HCT116 (cell line): ENCODE measurements at regions not wholly inside any gene's neighbourhood (a gene's known extent, or its start where the extent isn't known, plus 50 kb on each side); places are given as distances from the start of the nearest gene placed in this dataset.
A peak's percentile ranks its signal among the peaks of the same experiment; 100 is the strongest.

Source experiments
- ATAC-seq: fragments of 200-7000 bp; cut with Tn5 transposase; 2 replicates; pipeline ENCODE4 v1.9.1; 2020; ENCODE audit warnings: mild to moderate bottlenecking, moderate library complexity
- BruUV-seq: library from RNA; stranded (reverse); fragments of 400-500 nt; replicated peaks from 2 replicates; lab custom pipeline; 2021; lab: Mats Ljungman, UMichigan
- CTCF ChIA-PET: fragments of 300-600 bp; sonication (Branson Sonifier 250); formaldehyde crosslinking; loops from one replicate; lab custom pipeline; 2021; ENCODE audit warnings: antibody characterized with exemption; lab: Charles Lee
- POLR2A ChIA-PET: fragments of 300-600, 350-600 bp; sonication (Branson Sonifier 250); formaldehyde crosslinking; loops from one replicate; lab custom pipeline; 2021; ENCODE audit warnings: antibody characterized with exemption; lab: Charles Lee
- RAD21 ChIA-PET, 2 experiments: fragments of 300-600 bp; sonication (Branson Sonifier 250); formaldehyde crosslinking; loops; one replicate each; lab custom pipeline; 2023; ENCODE audit warnings: low total read pairs in 2 of 2; ENCODE audit not compliant: uncharacterized antibody in 2 of 2, unreplicated experiment in 2 of 2, low non-redundant PET in 1 of 2; lab: Charles Lee
- DNase-seq: peaks from one replicate; pipeline ENCODE4 v3.0.0-alpha.2; 2010; ENCODE audit warnings: low read depth, low spot score
- H2AFZ ChIP-seq: fragments of 200-600 bp; shearing (Covaris generic), sonication (generic); 2 replicates; pipeline ENCODE4 v1.6.1; 2017; ENCODE audit warnings: low read depth, mixed run types, mixed read lengths, antibody characterized with exemption, low read length; ENCODE audit not compliant: poor library complexity, severe bottlenecking
- H3K27ac ChIP-seq: 2 replicates; pipeline ENCODE4 v1.5.1; 2012; ENCODE audit warnings: low read depth, low read length
- H3K27me3 ChIP-seq: fragments of 200-600 bp; sonication (generic); 2 replicates; pipeline ENCODE4 v1.6.1; 2016; ENCODE audit warnings: mixed run types, low read length, mixed read lengths; ENCODE audit not compliant: insufficient read depth
- H3K36me3 ChIP-seq, 2 experiments: fragments of 200-500 bp in 1 of 2; fragments of 200-600 bp in 1 of 2; sonication (Bioruptor generic) in 1 of 2; sonication (generic) in 1 of 2; 2 replicates each; pipeline versions ENCODE4 v1.5.1 to v1.6.1; 2014 to 2016; ENCODE audit warnings: low read length in 2 of 2, inconsistent platforms in 1 of 2, mixed read lengths in 1 of 2, mixed run types in 1 of 2; ENCODE audit not compliant: insufficient read depth in 2 of 2, control insufficient read depth in 1 of 2
- H3K4me1 ChIP-seq, 2 experiments: fragments of 200-600 bp in 1 of 2; sonication (generic) in 1 of 2; 2 replicates each; pipeline versions ENCODE4 v1.5.1 to v1.6.1; 2012 to 2017; ENCODE audit warnings: low read length in 2 of 2, inconsistent platforms in 1 of 2, mild to moderate bottlenecking in 1 of 2, mixed read lengths in 1 of 2, mixed run types in 1 of 2, moderate library complexity in 1 of 2; ENCODE audit not compliant: insufficient read depth in 2 of 2, control insufficient read depth in 1 of 2
- H3K4me2 ChIP-seq: fragments of 200-600 bp; sonication (generic); 2 replicates; pipeline ENCODE4 v1.6.1; 2017; ENCODE audit warnings: mixed run types, low read length, mixed read lengths
- H3K4me3 ChIP-seq, 2 experiments: fragments of 200-600 bp in 1 of 2; sonication (generic) in 1 of 2; replicated peaks in 1 of 2; 2 replicates each; pipeline ENCODE4 v1.5.1; 2011 to 2016; ENCODE audit warnings: low read length in 2 of 2, control low read depth in 1 of 2, low read depth in 1 of 2, mild to moderate bottlenecking in 1 of 2, mixed read lengths in 1 of 2, mixed run types in 1 of 2
- H3K79me2 ChIP-seq: fragments of 200-600 bp; sonication (generic); 2 replicates; pipeline ENCODE4 v1.6.1; 2017; ENCODE audit warnings: mild to moderate bottlenecking, mixed run types, low read length, moderate library complexity, mixed read lengths; ENCODE audit not compliant: insufficient read depth
- H3K9ac ChIP-seq: fragments of 200-600 bp; sonication (generic); 2 replicates; pipeline ENCODE4 v1.6.1; 2016; ENCODE audit warnings: low read length, mixed read lengths
- H3K9me2 ChIP-seq: fragments of 200-600 bp; sonication (generic), shearing (Covaris generic); 2 replicates; pipeline ENCODE4 v1.6.1; 2017; ENCODE audit warnings: mixed run types, mild to moderate bottlenecking, moderate library complexity; ENCODE audit not compliant: insufficient read depth
- H3K9me3 ChIP-seq, 2 experiments: fragments of 200-500 bp in 1 of 2; fragments of 200-600 bp in 1 of 2; sonication (Bioruptor generic) in 1 of 2; sonication (generic) in 1 of 2; 2 replicates each; pipeline ENCODE4 v1.6.1; 2014 to 2017; ENCODE audit warnings: low read length in 2 of 2, mixed read lengths in 2 of 2, inconsistent platforms in 1 of 2, low read depth in 1 of 2, mild to moderate bottlenecking in 1 of 2, mixed run types in 1 of 2, moderate library complexity in 1 of 2; ENCODE audit not compliant: control insufficient read depth in 1 of 2, insufficient read depth in 1 of 2
- H4K20me1 ChIP-seq: fragments of 200-600 bp; sonication (generic), shearing (Covaris generic); 2 replicates; pipeline ENCODE4 v1.6.1; 2017; ENCODE audit warnings: mixed run types, mild to moderate bottlenecking, moderate library complexity; ENCODE audit not compliant: insufficient read depth
- ATF3 ChIP-seq: IDR thresholded peaks from 2 replicates; pipeline ENCODE4 v1.6.1; 2012
- CBX3 ChIP-seq: IDR thresholded peaks from 2 replicates; pipeline ENCODE4 v1.6.1; 2012; ENCODE audit warnings: low read depth
- EGR1 ChIP-seq: IDR thresholded peaks from 2 replicates; pipeline ENCODE4 v1.6.1; 2012; ENCODE audit warnings: low read depth
- JUND ChIP-seq: IDR thresholded peaks from 2 replicates; pipeline ENCODE4 v1.6.1; 2012
- POLR2AphosphoS5 ChIP-seq: IDR thresholded peaks from 2 replicates; pipeline ENCODE4 v1.6.1; 2011; ENCODE audit warnings: mild to moderate bottlenecking, low read depth, low read length, moderate library complexity
- YY1 ChIP-seq: IDR thresholded peaks from 2 replicates; pipeline ENCODE4 v1.6.1; 2011; ENCODE audit warnings: low read length, low read depth, moderate library complexity, mild to moderate bottlenecking; ENCODE audit not compliant: insufficient replicate concordance; ENCODE audit errors: extremely low read depth
- intact Hi-C: fragments of 100-400 bp; cut with micrococcal nuclease; formaldehyde crosslinking; loops from 2 replicates; pipeline ENCODE4 v1.10.0; 2022
- TF ChIP-seq, protein P1 (sequence below): IDR thresholded peaks from 2 replicates; pipeline ENCODE4 v1.6.1; 2011; ENCODE audit warnings: mild to moderate bottlenecking, low read length, moderate library complexity; ENCODE audit not compliant: insufficient replicate concordance; ENCODE audit errors: extremely low read depth

GRCh38 chr6:27605401-27606342 lies 132.8 kb upstream of the ZNF184 start:
- no peaks in the 10 kb centered on the region for H3K9me2 ChIP-seq
- peak overlapping the region; percentile 42; the same call in 1 of the 2 replicates for H3K9ac ChIP-seq
- no peaks in the 10 kb centered on the region for H4K20me1 ChIP-seq
- peak overlapping the region; percentile 99 for H2AFZ ChIP-seq
- H3K4me1 ChIP-seq: peaks cover 12 to 54% of the 10 kb centered on the region in 2 experiments
- TF ChIP-seq CBX3 (peak; percentile 92), YY1 (peak; percentile 31), JUND (no peak), EGR1 (no peak), ATF3 (peak; percentile 99), POLR2AphosphoS5 (peak; percentile 11; the same call in 1 of the 2 replicates)
- TF ChIP-seq, protein P1, sequence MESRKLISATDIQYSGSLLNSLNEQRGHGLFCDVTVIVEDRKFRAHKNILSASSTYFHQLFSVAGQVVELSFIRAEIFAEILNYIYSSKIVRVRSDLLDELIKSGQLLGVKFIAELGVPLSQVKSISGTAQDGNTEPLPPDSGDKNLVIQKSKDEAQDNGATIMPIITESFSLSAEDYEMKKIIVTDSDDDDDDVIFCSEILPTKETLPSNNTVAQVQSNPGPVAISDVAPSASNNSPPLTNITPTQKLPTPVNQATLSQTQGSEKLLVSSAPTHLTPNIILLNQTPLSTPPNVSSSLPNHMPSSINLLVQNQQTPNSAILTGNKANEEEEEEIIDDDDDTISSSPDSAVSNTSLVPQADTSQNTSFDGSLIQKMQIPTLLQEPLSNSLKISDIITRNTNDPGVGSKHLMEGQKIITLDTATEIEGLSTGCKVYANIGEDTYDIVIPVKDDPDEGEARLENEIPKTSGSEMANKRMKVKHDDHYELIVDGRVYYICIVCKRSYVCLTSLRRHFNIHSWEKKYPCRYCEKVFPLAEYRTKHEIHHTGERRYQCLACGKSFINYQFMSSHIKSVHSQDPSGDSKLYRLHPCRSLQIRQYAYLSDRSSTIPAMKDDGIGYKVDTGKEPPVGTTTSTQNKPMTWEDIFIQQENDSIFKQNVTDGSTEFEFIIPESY: peak; percentile 60
- CTCF ChIA-PET: no interaction called here
- DNase-seq (peak; percentile 85), ATAC-seq (peak; percentile 69)
- peak overlapping the region; percentile 30 to 49 for H3K4me3 ChIP-seq
- no peaks in the 10 kb centered on the region for H3K79me2 ChIP-seq
- H3K4me2 ChIP-seq: peak overlapping the region; percentile 77
- H3K27ac ChIP-seq: peak overlapping the region; percentile 61
- POLR2A ChIA-PET: no interaction called here
- intact Hi-C loops: loop anchor here (5.0 to 10.0 kb wide), 3 partner anchors 67 to 311 kb away; no protein-coding TSS in a partner anchor
- no peaks in the 10 kb centered on the region for H3K9me3 ChIP-seq
- no TSS peak for BruUV-seq
- RAD21 ChIA-PET: no interaction called here
- H3K27me3 ChIP-seq: no peaks in the 10 kb centered on the region
- no peaks in the 10 kb centered on the region for H3K36me3 ChIP-seq
